ENCODE measurements at regions not wholly inside any gene's neighbourhood (a gene's known extent, or its start where the extent isn't known, plus 50 kb on each side); places are given as distances from the start of the nearest gene placed in this dataset.

GRCh38 chr2:2834105-2834504 is 503.0 kb upstream of the MYT1L start:
- TF ChIP-seq CTCF (IDR thresholded peaks at IDR 0.05) (no peak), POLR2A (IDR thresholded peaks at IDR 0.05) (no peak)

All from right lobe of liver (tissue), 4 donors.